NCI-H146 treated with DMSO at 0.1 percent for 48 hours (cell line): ENCODE measurements at regions not wholly inside any gene's neighbourhood (a gene's known extent, or its start where the extent isn't known, plus 50 kb on each side); places are given as distances from the start of the nearest gene placed in this dataset.
"Not testable (repeated sequence)": the region's sequence is repeated elsewhere in the genome, so short reads cannot be mapped to it uniquely, and the experiment has no call there.

ENCODE experiments used
- DNase-seq: peaks from one replicate; lab custom pipeline; 2025; ENCODE audit not compliant: unreplicated experiment; lab: John Stamatoyannopoulos, UW

GRCh38 chr12:60644076-60644475 is 1048.2 kb downstream of the SLC16A7 start:
- DNase-seq = no peak

- DNase-seq = no peak
Observed at GRCh38 chr12:60666895-60667294, 1071.1 kb downstream of the SLC16A7 start.

GRCh38 chr12:60672949-60673348 is 1077.1 kb downstream of the SLC16A7 start:
- no peak for DNase-seq

- DNase-seq = no peak
Observed at GRCh38 chr12:60684988-60685655, 1089.3 kb downstream of the SLC16A7 start.

- DNase-seq = no peak
Observed at GRCh38 chr12:60689137-60689536, 1093.3 kb downstream of the SLC16A7 start.

- no peak for DNase-seq
Observed at GRCh38 chr12:60693019-60693626, 1097.3 kb downstream of the SLC16A7 start.

- no peak for DNase-seq
Observed at GRCh38 chr12:60704171-60704914, 1108.5 kb downstream of the SLC16A7 start.

GRCh38 chr12:60710246-60710645 is 1114.4 kb downstream of the SLC16A7 start:
- no peak for DNase-seq

GRCh38 chr12:60714141-60714900 is 1118.5 kb downstream of the SLC16A7 start:
- DNase-seq = no peak

- no peak for DNase-seq
Observed at GRCh38 chr12:60724475-60724874, 1128.6 kb downstream of the SLC16A7 start.

- DNase-seq = no peak
Observed at GRCh38 chr12:60724984-60725383, 1129.2 kb downstream of the SLC16A7 start.

- DNase-seq = no peak
Observed at GRCh38 chr12:60752589-60752988, 1156.8 kb downstream of the SLC16A7 start.

GRCh38 chr12:60758224-60758623 is 1162.4 kb downstream of the SLC16A7 start:
- DNase-seq = no peak

GRCh38 chr12:60760965-60761364 is 1165.1 kb downstream of the SLC16A7 start:
- DNase-seq = no peak

GRCh38 chr12:60801166-60801565 is 1205.3 kb downstream of the SLC16A7 start:
- DNase-seq = not testable (repeated sequence)

- no peak for DNase-seq
Observed at GRCh38 chr12:60803147-60803546, 1207.3 kb downstream of the SLC16A7 start.

GRCh38 chr12:60805364-60805763 is 1209.5 kb downstream of the SLC16A7 start:
- no peak for DNase-seq

GRCh38 chr12:60819794-60820193 is 1224.0 kb downstream of the SLC16A7 start:
- DNase-seq = no peak

GRCh38 chr12:60822580-60822979 is 1226.8 kb downstream of the SLC16A7 start:
- no peak for DNase-seq

- no peak for DNase-seq
Observed at GRCh38 chr12:60830381-60830780, 1234.6 kb downstream of the SLC16A7 start.

GRCh38 chr12:60832290-60832689 is 1236.5 kb downstream of the SLC16A7 start:
- DNase-seq = no peak
